Neural progenitor cell (in vitro differentiated cells): ENCODE measurements at regions not wholly inside any gene's neighbourhood (a gene's known extent, or its start where the extent isn't known, plus 50 kb on each side); places are given as distances from the start of the nearest gene placed in this dataset.

ENCODE experiments used
- DNase-seq: peaks from one replicate; pipeline ENCODE4 v3.0.0-alpha.2; 2016; ENCODE audit warnings: low spot score
- H2AFZ ChIP-seq: fragments of 200-600 bp; sonication (generic); replicated peaks from 2 replicates; pipeline ENCODE4 v1.6.1; 2016; ENCODE audit warnings: antibody characterized with exemption
- H3F3A ChIP-seq: fragments of 200-600 bp; sonication (generic); 2 replicates; pipeline ENCODE4 v1.6.1; 2016; ENCODE audit warnings: antibody characterized with exemption, low read depth
- H3K27ac ChIP-seq: fragments of 200-600 bp; sonication (generic); 2 replicates; pipeline ENCODE4 v1.5.1; 2016; ENCODE audit warnings: mild to moderate bottlenecking
- H3K27me3 ChIP-seq: fragments of 200-600 bp; sonication (generic); 2 replicates; pipeline ENCODE4 v1.6.1; 2016; ENCODE audit warnings: mild to moderate bottlenecking, moderate library complexity
- H3K36me3 ChIP-seq: fragments of 200-600 bp; sonication (generic); 2 replicates; pipeline ENCODE4 v1.5.1; 2016
- H3K4me1 ChIP-seq: fragments of 200-600 bp; sonication (generic); 2 replicates; pipeline ENCODE4 v1.6.1; 2016; ENCODE audit warnings: mixed run types
- H3K4me2 ChIP-seq: fragments of 200-600 bp; sonication (generic); 2 replicates; pipeline ENCODE4 v1.6.1; 2016
- H3K4me3 ChIP-seq: fragments of 200-600 bp; sonication (generic); 2 replicates; pipeline ENCODE4 v1.5.1; 2016
- H3K79me2 ChIP-seq: fragments of 200-600 bp; sonication (generic); 2 replicates; pipeline ENCODE4 v1.6.1; 2016; ENCODE audit warnings: low read depth
- H3K9ac ChIP-seq: fragments of 200-600 bp; sonication (generic); 2 replicates; pipeline ENCODE4 v1.6.1; 2016
- H3K9me3 ChIP-seq: fragments of 200-600 bp; sonication (generic); 2 replicates; pipeline ENCODE4 v1.5.1; 2016; ENCODE audit warnings: low read depth
- H4K20me1 ChIP-seq: fragments of 200-600 bp; sonication (generic); 2 replicates; pipeline ENCODE4 v1.6.1; 2016; ENCODE audit warnings: low read depth
- H3K27ac Mint-ChIP-seq: 3 replicates; pipeline ENCODE4 v1.8.0; 2021; ENCODE audit warnings: mixed read lengths
- H3K27me3 Mint-ChIP-seq: 2 replicates; pipeline ENCODE4 v1.8.0; 2022; ENCODE audit warnings: low read depth, mild to moderate bottlenecking, inconsistent platforms, moderate library complexity, mixed read lengths; ENCODE audit not compliant: insufficient read depth
- H3K36me3 Mint-ChIP-seq: 3 replicates; pipeline ENCODE4 v1.8.0; 2021; ENCODE audit warnings: mixed read lengths
- H3K4me1 Mint-ChIP-seq: 3 replicates; pipeline ENCODE4 v1.8.0; 2021; ENCODE audit warnings: mixed read lengths
- H3K4me3 Mint-ChIP-seq: 3 replicates; pipeline ENCODE4 v1.8.0; 2021; ENCODE audit warnings: mild to moderate bottlenecking, moderate library complexity, mixed read lengths
- H3K9me3 Mint-ChIP-seq: 3 replicates; pipeline ENCODE4 v1.8.0; 2020; ENCODE audit warnings: mixed read lengths
- EZH2 ChIP-seq: fragments of 200-600 bp; sonication (generic); IDR thresholded peaks from 2 replicates; pipeline ENCODE4 v1.6.1; 2017; ENCODE audit warnings: antibody characterized with exemption, mild to moderate bottlenecking, moderate library complexity
- EZH2phosphoT487 ChIP-seq: fragments of 200-600 bp; sonication (generic); IDR thresholded peaks from 2 replicates; pipeline ENCODE4 v1.6.1; 2017; ENCODE audit warnings: antibody characterized with exemption
- TF ChIP-seq, protein P1 (sequence below): fragments of 200-600 bp; sonication (generic); IDR thresholded peaks from 2 replicates; pipeline ENCODE4 v1.5.1; 2017; ENCODE audit warnings: antibody characterized with exemption, mild to moderate bottlenecking

DNA sequence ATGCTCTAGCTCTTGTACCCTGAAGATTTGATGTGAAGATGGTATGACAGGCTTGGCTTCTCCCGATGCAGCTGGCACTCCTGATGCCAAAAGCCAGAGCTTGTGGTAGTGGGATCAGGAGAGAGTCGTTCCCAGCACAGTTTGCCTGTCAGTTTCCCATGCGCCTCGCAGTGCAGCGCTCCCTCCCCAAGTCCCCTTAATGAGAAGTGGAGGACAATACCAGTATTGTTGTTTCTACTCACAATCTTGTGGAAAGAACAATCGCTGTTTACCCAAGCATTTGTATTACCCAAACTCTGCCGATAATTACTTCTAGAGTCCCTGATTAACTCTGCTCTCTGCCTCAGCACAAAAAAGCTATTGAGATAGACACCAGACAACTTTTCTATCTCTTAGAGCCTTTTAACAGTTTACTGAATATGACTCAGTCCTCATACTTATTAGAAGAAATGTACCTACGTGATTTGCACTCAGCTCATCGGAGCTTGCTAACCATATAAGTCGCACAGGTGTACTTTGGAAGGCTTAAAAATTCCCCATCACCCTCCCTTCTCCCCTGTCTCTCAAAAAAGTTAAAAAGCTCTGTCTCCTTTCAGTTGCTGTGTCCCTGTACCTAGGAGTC lies 283.2 kb upstream of the TMEM161B start:
- H3K9me3 ChIP-seq, result no peaks in the 10 kb centered on the region
- H4K20me1 ChIP-seq, result no peaks in the 10 kb centered on the region
- peak; percentile 88 for TF ChIP-seq EZH2phosphoT487
- TF ChIP-seq EZH2, result no peak
- H3K9ac ChIP-seq, result no peak overlapping the region
- H3K4me2 ChIP-seq, result peak overlapping the region; percentile 76
- peak overlapping the region; percentile 29 for H3K4me3 ChIP-seq
- H3K4me1 Mint-ChIP-seq, result peaks cover 25% of the 10 kb centered on the region
- H3K4me1 ChIP-seq, result peaks cover 54% of the 10 kb centered on the region
- no peak overlapping the region for H2AFZ ChIP-seq
- H3K36me3 Mint-ChIP-seq, result no peaks in the 10 kb centered on the region
- peaks cover 29% of the 10 kb centered on the region for H3F3A ChIP-seq
- no peaks in the 10 kb centered on the region for H3K9me3 Mint-ChIP-seq
- H3K79me2 ChIP-seq, result no peaks in the 10 kb centered on the region
- no peak overlapping the region for H3K4me3 Mint-ChIP-seq
- DNase-seq, result peak; percentile 95
- peak overlapping the region; percentile 94 for H3K27ac ChIP-seq
- no peaks in the 10 kb centered on the region for H3K27me3 ChIP-seq
- peak overlapping the region; percentile 10 for H3K27ac Mint-ChIP-seq
- no peaks in the 10 kb centered on the region for H3K27me3 Mint-ChIP-seq
- H3K36me3 ChIP-seq, result no peaks in the 10 kb centered on the region

DNA sequence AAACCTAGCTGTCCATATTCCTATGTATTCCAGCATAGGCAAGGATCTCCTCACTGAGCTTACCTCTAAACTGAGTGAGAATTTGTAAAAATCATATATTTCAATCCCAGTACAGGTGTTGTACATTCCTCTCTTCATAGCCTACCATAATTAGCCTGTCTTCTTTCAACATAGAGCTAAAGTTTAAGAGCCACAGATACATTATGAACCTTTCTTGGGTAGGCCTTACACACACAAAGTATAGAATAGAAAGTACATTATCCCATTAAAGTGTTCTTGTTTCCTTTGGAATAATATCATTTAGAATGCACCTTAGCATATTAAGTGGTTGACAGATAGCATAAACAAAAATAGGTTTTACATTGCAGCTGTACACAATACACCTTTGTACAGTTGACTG lies 282.1 kb upstream of the TMEM161B start:
- H3K27ac Mint-ChIP-seq, result no peak overlapping the region
- Histone ChIP-seq H2AFZ (no peak overlapping the region), H4K20me1 (no peaks in the 10 kb centered on the region), H3K4me2 (peak overlapping the region; percentile 76), H3K79me2 (no peaks in the 10 kb centered on the region), H3K36me3 (no peaks in the 10 kb centered on the region), H3K4me1 (peaks cover 44% of the 10 kb centered on the region), H3K4me3 (no peak overlapping the region), H3K9ac (no peak overlapping the region), H3K9me3 (no peaks in the 10 kb centered on the region), H3K27me3 (no peaks in the 10 kb centered on the region), H3F3A (peaks cover 29% of the 10 kb centered on the region), H3K27ac (peak overlapping the region; percentile 87)
- H3K36me3 Mint-ChIP-seq, result no peaks in the 10 kb centered on the region
- DNase-seq, result no peak
- no peaks in the 10 kb centered on the region for H3K9me3 Mint-ChIP-seq
- no peaks in the 10 kb centered on the region for H3K27me3 Mint-ChIP-seq
- TF ChIP-seq, protein P1, sequence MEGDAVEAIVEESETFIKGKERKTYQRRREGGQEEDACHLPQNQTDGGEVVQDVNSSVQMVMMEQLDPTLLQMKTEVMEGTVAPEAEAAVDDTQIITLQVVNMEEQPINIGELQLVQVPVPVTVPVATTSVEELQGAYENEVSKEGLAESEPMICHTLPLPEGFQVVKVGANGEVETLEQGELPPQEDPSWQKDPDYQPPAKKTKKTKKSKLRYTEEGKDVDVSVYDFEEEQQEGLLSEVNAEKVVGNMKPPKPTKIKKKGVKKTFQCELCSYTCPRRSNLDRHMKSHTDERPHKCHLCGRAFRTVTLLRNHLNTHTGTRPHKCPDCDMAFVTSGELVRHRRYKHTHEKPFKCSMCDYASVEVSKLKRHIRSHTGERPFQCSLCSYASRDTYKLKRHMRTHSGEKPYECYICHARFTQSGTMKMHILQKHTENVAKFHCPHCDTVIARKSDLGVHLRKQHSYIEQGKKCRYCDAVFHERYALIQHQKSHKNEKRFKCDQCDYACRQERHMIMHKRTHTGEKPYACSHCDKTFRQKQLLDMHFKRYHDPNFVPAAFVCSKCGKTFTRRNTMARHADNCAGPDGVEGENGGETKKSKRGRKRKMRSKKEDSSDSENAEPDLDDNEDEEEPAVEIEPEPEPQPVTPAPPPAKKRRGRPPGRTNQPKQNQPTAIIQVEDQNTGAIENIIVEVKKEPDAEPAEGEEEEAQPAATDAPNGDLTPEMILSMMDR, result no peak
- TF ChIP-seq EZH2phosphoT487, result no peak
- no peak for TF ChIP-seq EZH2
- no peak overlapping the region for H3K4me3 Mint-ChIP-seq
- H3K4me1 Mint-ChIP-seq, result peaks cover 16% of the 10 kb centered on the region

DNA sequence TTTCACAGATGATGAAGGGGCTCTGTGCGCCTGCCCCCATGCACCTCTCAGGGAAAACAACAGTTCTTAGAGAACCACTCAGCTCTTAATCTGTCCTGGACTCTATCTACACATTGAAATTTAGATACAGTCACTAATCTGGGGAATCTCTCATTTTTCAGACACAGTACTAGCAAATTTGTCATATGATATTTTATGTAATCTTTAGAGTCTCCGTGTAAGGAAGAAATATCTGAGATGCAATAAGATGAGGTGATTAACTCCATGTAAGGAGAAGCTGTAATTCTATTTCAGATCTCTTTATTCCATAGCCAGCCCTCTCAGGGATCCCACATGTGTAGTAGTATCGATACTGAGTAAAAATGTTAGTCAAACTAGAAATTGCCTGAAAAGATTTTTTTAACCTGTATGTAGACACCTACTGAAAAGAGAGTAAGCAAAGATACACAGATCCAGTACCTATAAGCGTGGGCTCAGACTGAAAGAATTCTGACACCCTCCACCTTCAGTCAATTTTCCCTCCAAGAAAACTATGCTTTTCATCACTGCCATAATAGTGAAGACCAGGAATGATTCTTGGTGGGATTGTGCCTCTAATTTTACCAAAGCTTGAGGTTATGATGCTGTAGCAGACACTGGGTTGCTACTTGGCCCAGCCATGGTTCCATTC lies 279.6 kb upstream of the TMEM161B start:
- Mint-ChIP-seq H3K36me3 (no peaks in the 10 kb centered on the region), H3K27me3 (no peaks in the 10 kb centered on the region), H3K4me1 (peaks cover 27% of the 10 kb centered on the region), H3K9me3 (no peaks in the 10 kb centered on the region), H3K27ac (no peak overlapping the region), H3K4me3 (no peak overlapping the region)
- Histone ChIP-seq H3K36me3 (no peaks in the 10 kb centered on the region), H4K20me1 (no peaks in the 10 kb centered on the region), H3K79me2 (no peaks in the 10 kb centered on the region), H3K4me2 (no peak overlapping the region), H3K4me1 (peaks cover 58% of the 10 kb centered on the region), H3K4me3 (no peak overlapping the region), H3K9ac (no peak overlapping the region), H3K9me3 (no peaks in the 10 kb centered on the region), H3F3A (peaks cover 30% of the 10 kb centered on the region), H3K27me3 (no peaks in the 10 kb centered on the region), H3K27ac (no peak overlapping the region), H2AFZ (peak overlapping the region; percentile 18)
- no peak for TF ChIP-seq EZH2
- no peak for DNase-seq

DNA sequence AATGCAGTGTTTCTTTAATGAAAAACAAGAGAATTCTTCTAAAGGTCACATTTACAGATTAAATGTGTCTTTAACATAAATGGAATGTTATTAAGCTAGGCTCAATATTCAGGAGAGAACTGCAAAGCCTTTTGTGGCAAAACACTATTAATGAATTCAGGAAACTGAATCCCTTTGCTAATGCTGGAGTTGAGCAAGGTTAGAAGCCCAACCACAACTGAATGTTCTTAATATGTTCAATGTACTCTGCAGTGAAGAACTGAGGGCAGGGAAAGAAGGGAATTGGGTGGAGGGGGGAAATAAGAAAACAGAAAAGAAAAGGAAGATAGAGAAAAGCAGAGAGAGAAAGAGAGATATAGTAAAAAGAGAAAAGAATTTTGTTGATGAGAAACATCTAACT lies 276.7 kb upstream of the TMEM161B start:
- Histone ChIP-seq H2AFZ (no peak overlapping the region), H3K9ac (no peak overlapping the region), H3K79me2 (no peaks in the 10 kb centered on the region), H3K36me3 (no peaks in the 10 kb centered on the region), H3K27ac (no peak overlapping the region), H3K9me3 (no peaks in the 10 kb centered on the region), H3K4me2 (no peak overlapping the region), H3K4me3 (no peak overlapping the region), H3K27me3 (no peaks in the 10 kb centered on the region), H3F3A (peaks cover 5% of the 10 kb centered on the region), H4K20me1 (no peaks in the 10 kb centered on the region), H3K4me1 (peaks cover 46% of the 10 kb centered on the region)
- Mint-ChIP-seq H3K9me3 (no peaks in the 10 kb centered on the region), H3K4me3 (no peak overlapping the region), H3K4me1 (peaks cover 25% of the 10 kb centered on the region), H3K27me3 (peaks cover 4% of the 10 kb centered on the region), H3K36me3 (no peaks in the 10 kb centered on the region), H3K27ac (no peak overlapping the region)
- no peak for DNase-seq
- TF ChIP-seq EZH2, result no peak
- no peak for TF ChIP-seq EZH2phosphoT487
- TF ChIP-seq, protein P1, result no peak
